Ishikawa (cell line): ENCODE measurements at regions not wholly inside any gene's neighbourhood (a gene's known extent, or its start where the extent isn't known, plus 50 kb on each side); places are given as distances from the start of the nearest gene placed in this dataset.

Experiments
- FOXM1 ChIP-seq: IDR thresholded peaks from 2 replicates; pipeline ENCODE4 v1.6.1; 2012; ENCODE audit warnings: low read depth, borderline replicate concordance
- TF ChIP-seq, protein P1 (sequence below): IDR thresholded peaks from 2 replicates; pipeline ENCODE4 v1.6.1; 2012

DNA sequence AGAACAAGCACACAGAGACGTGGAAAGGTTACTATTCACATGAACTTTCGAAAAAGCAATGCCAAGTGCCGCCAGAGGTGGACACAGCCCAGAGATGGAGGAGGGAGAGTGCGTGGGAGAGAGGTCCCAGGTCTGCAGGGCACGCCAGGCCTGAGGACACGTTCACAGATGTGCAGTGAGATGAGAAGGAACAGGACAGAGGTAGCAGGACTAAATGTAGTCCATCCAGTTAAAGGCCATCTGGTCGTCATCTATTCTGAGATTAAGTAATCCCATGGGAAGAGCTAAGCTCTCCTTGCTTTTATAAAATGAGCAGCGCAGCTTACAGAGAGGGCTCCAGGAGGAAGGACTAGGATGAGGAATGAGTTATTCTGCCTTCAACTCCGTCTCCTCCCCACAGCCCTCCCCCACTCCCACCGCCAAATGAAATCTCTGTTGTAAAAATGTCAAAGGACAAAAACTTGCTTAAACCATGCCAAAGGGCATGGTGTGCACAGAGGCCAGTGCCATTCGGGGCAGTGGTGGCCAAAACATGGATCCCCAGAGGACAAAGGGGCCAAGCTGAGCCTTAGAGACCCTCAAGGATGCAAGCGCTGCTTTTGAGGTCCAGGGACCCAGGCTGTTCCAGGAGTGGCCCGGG is 85.4 kb upstream of the SLC25A33 start:
- no peak for TF ChIP-seq FOXM1
- TF ChIP-seq, protein P1, sequence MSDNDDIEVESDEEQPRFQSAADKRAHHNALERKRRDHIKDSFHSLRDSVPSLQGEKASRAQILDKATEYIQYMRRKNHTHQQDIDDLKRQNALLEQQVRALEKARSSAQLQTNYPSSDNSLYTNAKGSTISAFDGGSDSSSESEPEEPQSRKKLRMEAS = no peak
